Activated CD4-positive, alpha-beta T cell treated with anti-CD3 and anti-CD28 coated beads for 36 hours (primary cell): ENCODE measurements at regions not wholly inside any gene's neighbourhood (a gene's known extent, or its start where the extent isn't known, plus 50 kb on each side); places are given as distances from the start of the nearest gene placed in this dataset.

Experiments
- ATAC-seq: fragments of 200-7000 bp; cut with Tn5 transposase; one replicate; pipeline ENCODE4 v1.10.0; 2021; ENCODE audit warnings: mild to moderate bottlenecking, moderate library complexity
- CTCF ChIA-PET: fragments of 350-600 bp; sonication (Branson Sonifier 250); formaldehyde crosslinking; loops from one replicate; lab custom pipeline; 2021; ENCODE audit warnings: antibody characterized with exemption; lab: Charles Lee
- POLR2A ChIA-PET: fragments of 350-600 bp; sonication (Branson Sonifier 250); formaldehyde crosslinking; loops from one replicate; lab custom pipeline; 2021; ENCODE audit warnings: antibody characterized with exemption, inconsistent platforms; lab: Charles Lee
- DNase-seq: peaks from one replicate; pipeline ENCODE4 v3.0.0-alpha.2; 2020
- H3K27ac Mint-ChIP-seq: one replicate; pipeline ENCODE4 v1.8.0; 2021; ENCODE audit warnings: mixed read lengths
- H3K27me3 Mint-ChIP-seq: one replicate; pipeline ENCODE4 v1.8.0; 2021; ENCODE audit warnings: mixed read lengths
- H3K36me3 Mint-ChIP-seq: one replicate; pipeline ENCODE4 v1.8.0; 2021; ENCODE audit warnings: low read depth, mixed read lengths
- H3K4me1 Mint-ChIP-seq: one replicate; pipeline ENCODE4 v1.8.0; 2021; ENCODE audit warnings: mixed read lengths
- H3K4me3 Mint-ChIP-seq: one replicate; pipeline ENCODE4 v1.8.0; 2021; ENCODE audit warnings: mild to moderate bottlenecking, moderate library complexity, mixed read lengths
- H3K9me3 Mint-ChIP-seq: one replicate; pipeline ENCODE4 v1.8.0; 2021; ENCODE audit warnings: low read depth, mixed read lengths
- intact Hi-C, 2 experiments: fragments of 100-400 bp; cut with DNase I in 1 of 2; cut with micrococcal nuclease in 1 of 2; formaldehyde crosslinking; loops; one replicate each; pipeline versions ENCODE4 v1.14.2 to v1.15.1; 2022 to 2024; cut with DNase I, micrococcal nuclease

GRCh38 chr19:29323440-29324290 is 110.7 kb upstream of the UQCRFS1 start:
- H3K36me3 Mint-ChIP-seq, result no peaks in the 10 kb centered on the region
- H3K9me3 Mint-ChIP-seq, result peaks cover 6% of the 10 kb centered on the region
- ChIA-PET POLR2A (no interaction called here), CTCF (no interaction called here)
- H3K4me1 Mint-ChIP-seq, result no peaks in the 10 kb centered on the region
- peaks cover 2% of the 10 kb centered on the region for H3K27me3 Mint-ChIP-seq
- ATAC-seq, result no peak
- DNase-seq, result no peak
- H3K4me3 Mint-ChIP-seq, result no peak overlapping the region
- intact Hi-C loops, result no loop called here
- no peak overlapping the region for H3K27ac Mint-ChIP-seq

- H3K36me3 Mint-ChIP-seq, result no peaks in the 10 kb centered on the region
- intact Hi-C loops, result no loop called here
- POLR2A ChIA-PET, result no interaction called here
- peaks cover 5% of the 10 kb centered on the region for H3K27me3 Mint-ChIP-seq
- no peak overlapping the region for H3K27ac Mint-ChIP-seq
- no peaks in the 10 kb centered on the region for H3K4me1 Mint-ChIP-seq
- no peak overlapping the region for H3K4me3 Mint-ChIP-seq
- peaks cover 6% of the 10 kb centered on the region for H3K9me3 Mint-ChIP-seq
- DNase-seq, result no peak
- no peak for ATAC-seq
- CTCF ChIA-PET, result no interaction called here
These were observed 111.3 kb upstream of the UQCRFS1 start for GRCh38 chr19:29324291-29324680.

- no peaks in the 10 kb centered on the region for H3K36me3 Mint-ChIP-seq
- no peak overlapping the region for H3K27ac Mint-ChIP-seq
- ChIA-PET CTCF (no interaction called here), POLR2A (no interaction called here)
- peaks cover 6% of the 10 kb centered on the region for H3K9me3 Mint-ChIP-seq
- H3K4me3 Mint-ChIP-seq, result no peak overlapping the region
- peaks cover 5% of the 10 kb centered on the region for H3K27me3 Mint-ChIP-seq
- ATAC-seq, result no peak
- intact Hi-C loops, result no loop called here
- no peaks in the 10 kb centered on the region for H3K4me1 Mint-ChIP-seq
- DNase-seq, result no peak
These were observed 111.8 kb upstream of the UQCRFS1 start for GRCh38 chr19:29324717-29325116.

GRCh38 chr19:29325241-29325975 is 112.5 kb upstream of the UQCRFS1 start:
- Mint-ChIP-seq H3K4me1 (no peaks in the 10 kb centered on the region), H3K27me3 (peaks cover 5% of the 10 kb centered on the region), H3K9me3 (peaks cover 6% of the 10 kb centered on the region), H3K36me3 (no peaks in the 10 kb centered on the region), H3K4me3 (no peak overlapping the region), H3K27ac (no peak overlapping the region)
- ATAC-seq (no peak), DNase-seq (no peak)
- intact Hi-C loops, result no loop called here
- POLR2A ChIA-PET, result interaction anchor here (0.6 kb wide), 1 partner anchor 18 kb away, joined by 3 read pairs; no protein-coding TSS in a partner anchor
- CTCF ChIA-PET, result no interaction called here

GRCh38 chr19:29326351-29326750 is 113.4 kb upstream of the UQCRFS1 start:
- Mint-ChIP-seq H3K27ac (no peak overlapping the region), H3K4me3 (no peak overlapping the region), H3K4me1 (no peaks in the 10 kb centered on the region), H3K27me3 (peaks cover 5% of the 10 kb centered on the region), H3K36me3 (no peaks in the 10 kb centered on the region), H3K9me3 (peaks cover 6% of the 10 kb centered on the region)
- no peak for DNase-seq
- ChIA-PET POLR2A (interaction anchor here (0.6 kb wide), 2 partner anchors 17 to 32 kb away, joined by 3 read pairs; no protein-coding TSS in a partner anchor), CTCF (no interaction called here)
- intact Hi-C loops, result no loop called here
- no peak for ATAC-seq

GRCh38 chr19:29326849-29327840 is 114.2 kb upstream of the UQCRFS1 start:
- H3K36me3 Mint-ChIP-seq, result no peaks in the 10 kb centered on the region
- H3K27ac Mint-ChIP-seq, result no peak overlapping the region
- DNase-seq (no peak), ATAC-seq (no peak)
- ChIA-PET CTCF (no interaction called here), POLR2A (interaction anchor here (0.6 kb wide), 1 partner anchor 31 kb away, joined by 3 read pairs; no protein-coding TSS in a partner anchor)
- H3K9me3 Mint-ChIP-seq, result peaks cover 6% of the 10 kb centered on the region
- no peak overlapping the region for H3K4me3 Mint-ChIP-seq
- intact Hi-C loops, result no loop called here
- H3K4me1 Mint-ChIP-seq, result no peaks in the 10 kb centered on the region
- H3K27me3 Mint-ChIP-seq, result peaks cover 5% of the 10 kb centered on the region

GRCh38 chr19:29328586-29328985 is 115.6 kb upstream of the UQCRFS1 start:
- CTCF ChIA-PET, result no interaction called here
- Mint-ChIP-seq H3K4me3 (no peak overlapping the region), H3K36me3 (no peaks in the 10 kb centered on the region), H3K27ac (no peak overlapping the region), H3K9me3 (peaks cover 6% of the 10 kb centered on the region), H3K4me1 (no peaks in the 10 kb centered on the region), H3K27me3 (peaks cover 5% of the 10 kb centered on the region)
- DNase-seq (no peak), ATAC-seq (no peak)
- intact Hi-C loops, result no loop called here
- POLR2A ChIA-PET, result no interaction called here

GRCh38 chr19:29329460-29330134 is 116.6 kb upstream of the UQCRFS1 start:
- no peak for ATAC-seq
- Mint-ChIP-seq H3K4me3 (no peak overlapping the region), H3K36me3 (no peaks in the 10 kb centered on the region), H3K27me3 (peaks cover 5% of the 10 kb centered on the region), H3K4me1 (no peaks in the 10 kb centered on the region), H3K9me3 (peaks cover 6% of the 10 kb centered on the region), H3K27ac (no peak overlapping the region)
- ChIA-PET POLR2A (no interaction called here), CTCF (no interaction called here)
- peak; percentile 38 for DNase-seq
- intact Hi-C loops, result no loop called here

GRCh38 chr19:29336425-29336824 is 123.5 kb upstream of the UQCRFS1 start:
- DNase-seq, result no peak
- Mint-ChIP-seq H3K9me3 (peaks cover 9% of the 10 kb centered on the region), H3K4me3 (no peak overlapping the region), H3K27ac (no peak overlapping the region), H3K4me1 (no peaks in the 10 kb centered on the region), H3K36me3 (no peaks in the 10 kb centered on the region), H3K27me3 (peaks cover 6% of the 10 kb centered on the region)
- intact Hi-C loops, result no loop called here
- ChIA-PET POLR2A (no interaction called here), CTCF (no interaction called here)
- no peak for ATAC-seq

GRCh38 chr19:29337029-29337428 is 124.1 kb upstream of the UQCRFS1 start:
- POLR2A ChIA-PET, result no interaction called here
- Mint-ChIP-seq H3K4me3 (no peak overlapping the region), H3K9me3 (peaks cover 14% of the 10 kb centered on the region), H3K27ac (no peak overlapping the region), H3K36me3 (no peaks in the 10 kb centered on the region), H3K27me3 (peaks cover 6% of the 10 kb centered on the region), H3K4me1 (no peaks in the 10 kb centered on the region)
- intact Hi-C loops, result no loop called here
- ATAC-seq (no peak), DNase-seq (no peak)
- CTCF ChIA-PET, result no interaction called here

- Mint-ChIP-seq H3K27ac (no peak overlapping the region), H3K4me1 (no peaks in the 10 kb centered on the region), H3K36me3 (no peaks in the 10 kb centered on the region), H3K4me3 (no peak overlapping the region), H3K9me3 (peaks cover 24% of the 10 kb centered on the region), H3K27me3 (peaks cover 6% of the 10 kb centered on the region)
- ATAC-seq (no peak), DNase-seq (no peak)
- POLR2A ChIA-PET, result no interaction called here
- intact Hi-C loops, result no loop called here
- CTCF ChIA-PET, result no interaction called here
These were observed 125.5 kb upstream of the UQCRFS1 start for GRCh38 chr19:29338480-29338879.
